Umbilical cord (tissue), 1 donor: ENCODE measurements at regions not wholly inside any gene's neighbourhood (a gene's known extent, or its start where the extent isn't known, plus 50 kb on each side); places are given as distances from the start of the nearest gene placed in this dataset.
"Not testable (repeated sequence)": the region's sequence is repeated elsewhere in the genome, so short reads cannot be mapped to it uniquely, and the experiment has no call there.

ENCODE experiments used
- DNase-seq: peaks from one replicate; pipeline ENCODE4 v3.0.0-alpha.2; 2015; ENCODE audit warnings: low spot score

DNA sequence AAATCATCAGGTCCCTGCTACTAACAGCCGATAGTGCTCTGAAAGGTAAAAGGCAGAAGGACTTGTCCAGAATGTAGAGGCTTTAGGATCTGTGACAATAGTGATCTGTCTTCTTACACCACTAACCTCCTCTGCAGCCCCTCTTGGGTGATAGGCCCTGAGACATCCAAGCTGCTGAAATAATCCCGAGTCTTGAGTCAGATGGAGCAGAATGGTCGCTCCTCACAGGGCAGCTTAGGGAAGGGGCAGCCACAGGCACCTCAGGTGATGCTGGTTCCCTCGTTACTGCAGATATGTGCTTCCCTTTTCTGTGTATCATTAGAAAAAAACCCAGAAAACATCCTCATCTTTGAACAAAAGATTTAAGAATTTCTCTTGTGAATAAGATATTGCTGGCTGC lies 157.1 kb upstream of the DLX2 start:
- no peak for DNase-seq

DNA sequence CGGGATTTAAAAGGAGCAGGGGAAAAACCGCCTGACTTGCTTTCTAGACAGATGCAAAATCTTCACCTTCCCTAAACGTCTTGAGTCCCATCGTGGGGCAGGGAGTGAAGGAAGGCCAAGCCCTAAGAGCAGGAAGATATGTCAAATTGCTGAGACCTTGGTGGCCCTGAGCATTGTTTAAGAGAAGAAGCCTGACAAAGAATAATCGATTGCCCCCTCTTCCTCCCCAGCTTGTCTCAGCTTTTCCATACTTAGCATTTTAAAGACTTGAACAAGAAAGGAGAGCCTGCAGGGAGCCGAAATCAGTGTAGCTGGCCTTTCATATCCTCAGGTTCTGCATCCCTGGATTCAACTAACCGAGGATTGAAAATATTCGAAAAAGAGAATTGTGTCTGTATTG lies 157.6 kb upstream of the DLX2 start:
- DNase-seq, result no peak

DNA sequence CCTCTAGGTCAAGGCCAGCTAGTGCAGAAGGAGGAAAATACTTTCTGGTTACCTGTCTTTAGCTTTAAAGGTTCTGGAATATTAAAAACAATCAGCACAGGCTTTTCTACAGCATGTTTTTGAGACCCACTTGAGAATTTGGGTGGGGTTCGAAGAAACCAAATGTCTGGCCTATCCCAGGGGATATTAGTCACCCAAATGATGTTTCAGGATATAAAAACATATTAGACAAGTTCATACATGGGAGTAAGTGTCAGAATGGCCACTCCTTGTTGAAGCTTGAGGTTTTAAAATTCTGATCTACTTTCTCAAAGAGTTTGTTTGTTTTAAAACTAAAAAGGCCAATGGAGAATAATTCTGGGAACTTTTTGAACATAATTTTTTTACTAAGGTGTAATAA lies 158.6 kb upstream of the DLX2 start:
- no peak for DNase-seq

DNA sequence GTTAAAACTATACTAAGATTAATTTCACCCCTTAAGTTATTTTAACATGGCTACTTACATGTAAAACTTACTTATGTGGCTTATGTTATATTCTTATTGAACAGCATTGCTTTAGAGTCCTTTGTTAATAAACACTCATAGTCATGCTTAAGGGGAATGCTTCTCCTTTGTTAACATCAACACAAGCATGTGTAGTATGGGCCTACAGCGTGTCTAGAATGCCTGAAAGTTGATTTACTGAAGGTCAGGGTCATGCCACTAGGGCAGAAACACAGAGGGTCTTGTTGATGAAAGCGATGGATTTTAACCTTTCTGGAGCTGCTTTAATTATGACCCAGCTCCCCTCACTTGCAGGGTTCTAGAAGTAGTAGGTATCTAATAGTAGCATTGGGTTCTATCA lies 159.8 kb upstream of the DLX2 start:
- DNase-seq, result no peak

DNA sequence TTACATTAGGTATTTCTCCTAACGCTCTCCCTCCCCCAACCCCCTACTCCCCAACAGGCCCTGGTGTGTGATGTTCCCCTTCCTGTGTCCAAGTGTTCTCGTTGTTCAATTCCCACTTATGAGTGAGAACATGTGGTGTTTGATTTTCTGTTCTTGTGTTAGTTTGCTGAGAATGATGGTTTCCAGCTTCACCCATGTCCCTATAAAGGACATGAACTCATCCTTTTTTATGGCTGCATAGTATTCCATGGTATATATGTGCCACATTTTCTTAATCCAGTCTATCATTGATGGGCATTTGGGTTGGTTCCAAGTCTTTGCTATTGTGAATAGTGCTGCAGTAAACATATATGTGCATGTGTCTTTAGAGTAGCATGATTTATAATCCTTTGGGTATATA lies 162.1 kb upstream of the DLX2 start:
- DNase-seq, result not testable (repeated sequence)

DNA sequence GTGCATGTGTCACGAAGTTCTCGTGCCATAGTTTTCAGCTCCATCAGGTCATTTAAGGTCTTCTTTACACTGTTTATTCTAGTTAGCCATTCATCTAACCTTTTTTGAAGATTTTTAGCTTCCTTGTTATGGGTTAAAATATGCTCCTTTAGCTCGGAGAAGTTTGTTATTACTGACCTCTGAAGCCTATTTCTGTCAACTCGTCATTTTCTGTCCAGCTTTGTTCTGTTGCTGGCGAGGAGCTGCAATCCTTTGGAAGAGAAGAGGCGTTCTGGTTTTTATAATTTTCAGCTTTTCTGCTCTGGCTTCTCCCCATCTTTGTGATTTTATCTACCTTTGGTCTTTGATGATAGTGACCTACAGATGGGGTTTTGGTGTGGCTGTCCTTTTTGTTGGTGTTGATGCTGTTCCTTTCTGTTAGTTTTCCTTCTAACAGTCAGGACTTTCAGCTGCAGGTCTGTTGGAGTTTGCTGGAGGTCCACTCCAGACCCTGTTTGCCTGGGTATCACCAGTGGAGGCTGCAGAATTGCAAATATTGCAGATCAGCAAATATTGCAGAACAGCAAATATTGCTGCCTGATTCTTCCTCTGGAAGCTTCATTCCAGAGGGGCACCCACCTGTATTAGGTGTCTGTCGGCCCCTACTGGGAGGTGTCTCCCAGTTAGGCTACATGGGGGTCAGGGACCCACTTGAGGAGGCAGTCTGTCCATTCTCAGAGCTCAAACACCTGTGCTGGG lies 157.7 kb upstream of the ITGA6 start:
- DNase-seq, result not testable (repeated sequence)

DNA sequence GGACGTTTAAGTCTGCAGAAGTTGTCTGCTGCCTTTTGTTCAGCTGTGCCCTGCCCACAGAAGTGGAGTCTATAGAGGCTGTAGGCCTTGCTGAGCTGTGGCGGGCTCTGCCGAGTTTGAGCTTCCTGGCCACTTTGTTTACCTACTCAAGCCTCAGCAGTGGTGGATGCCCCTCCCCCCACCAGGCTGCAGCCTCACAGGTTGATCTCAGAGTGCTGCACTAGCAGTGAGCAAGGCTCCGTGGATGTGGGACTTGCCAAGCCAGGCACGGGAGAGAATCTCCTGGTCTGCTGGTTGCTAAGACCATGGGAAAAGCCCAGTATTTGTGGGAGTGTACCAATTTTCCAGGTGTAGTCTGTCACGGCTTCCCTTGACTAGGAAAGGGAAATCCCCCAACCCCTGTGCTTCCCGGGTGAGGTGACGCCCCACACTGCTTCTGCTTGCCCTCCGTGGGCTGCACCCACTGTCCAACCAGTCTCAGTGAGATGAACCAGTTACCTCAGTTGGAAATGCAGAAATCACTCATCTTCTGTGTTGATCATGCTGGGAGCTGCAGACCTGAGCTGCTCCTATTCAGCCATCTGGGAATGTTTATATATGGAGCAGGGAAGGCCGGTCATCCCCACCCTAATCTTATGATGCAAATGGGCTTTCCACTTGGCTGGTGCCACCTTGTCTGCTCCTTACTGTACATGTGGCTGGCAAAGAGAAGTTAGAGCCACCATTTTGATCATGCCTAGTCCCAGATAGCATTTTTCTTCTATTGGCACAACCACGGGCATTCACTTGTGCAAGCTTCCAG lies 156.9 kb upstream of the ITGA6 start:
- DNase-seq, result no peak

DNA sequence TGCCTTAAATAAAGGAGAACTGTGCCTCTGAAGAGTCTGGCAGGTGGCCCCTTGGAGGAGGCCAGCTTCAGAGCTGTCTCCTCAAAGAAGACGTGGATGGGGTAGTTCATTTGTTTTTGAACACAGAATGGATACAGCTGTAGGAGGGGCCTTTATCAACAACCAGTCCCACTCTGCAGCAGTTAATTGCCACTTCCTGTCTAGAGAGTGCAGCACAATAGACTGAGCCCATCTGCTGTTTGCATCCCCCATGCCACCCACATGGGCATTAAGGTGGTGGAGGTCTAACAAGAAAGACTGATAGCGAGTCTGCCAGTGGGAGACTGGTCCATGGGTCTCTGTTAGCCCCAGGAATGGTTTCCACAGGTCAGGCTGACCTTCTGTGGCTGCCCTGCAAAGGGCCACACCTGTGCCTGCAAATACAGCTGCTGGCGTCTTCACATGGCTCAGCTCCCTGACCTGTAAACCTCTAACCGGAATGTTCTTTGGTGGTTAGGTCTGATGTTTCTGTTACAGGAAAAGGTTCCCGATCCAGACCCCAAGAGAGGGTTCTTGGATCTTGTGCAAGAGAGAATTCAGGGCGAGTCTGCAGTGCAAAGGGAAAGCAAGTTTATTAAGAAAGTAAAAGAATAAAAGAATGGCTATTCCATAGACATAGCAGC lies 153.3 kb upstream of the ITGA6 start:
- DNase-seq, result no peak

DNA sequence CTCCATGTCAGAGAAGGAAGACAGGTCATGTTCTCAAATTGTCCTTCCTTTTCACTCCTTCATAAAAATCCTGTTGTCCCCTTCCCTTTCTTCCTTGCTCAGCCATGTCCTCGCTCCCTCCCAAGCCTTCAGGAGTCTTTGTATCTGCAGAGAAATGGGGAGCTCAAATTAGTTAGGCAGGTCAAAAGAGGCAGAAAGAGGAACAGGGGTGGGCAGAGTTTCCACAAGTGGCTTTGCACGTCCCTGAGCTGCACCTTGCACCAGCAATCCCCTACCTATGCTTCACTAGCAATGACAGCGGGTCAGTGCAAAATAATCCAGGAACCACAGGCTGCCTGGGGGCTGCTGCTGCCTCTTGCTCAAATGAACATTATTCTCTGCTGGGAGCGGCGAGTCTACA lies 152.1 kb upstream of the ITGA6 start:
- DNase-seq, result no peak

DNA sequence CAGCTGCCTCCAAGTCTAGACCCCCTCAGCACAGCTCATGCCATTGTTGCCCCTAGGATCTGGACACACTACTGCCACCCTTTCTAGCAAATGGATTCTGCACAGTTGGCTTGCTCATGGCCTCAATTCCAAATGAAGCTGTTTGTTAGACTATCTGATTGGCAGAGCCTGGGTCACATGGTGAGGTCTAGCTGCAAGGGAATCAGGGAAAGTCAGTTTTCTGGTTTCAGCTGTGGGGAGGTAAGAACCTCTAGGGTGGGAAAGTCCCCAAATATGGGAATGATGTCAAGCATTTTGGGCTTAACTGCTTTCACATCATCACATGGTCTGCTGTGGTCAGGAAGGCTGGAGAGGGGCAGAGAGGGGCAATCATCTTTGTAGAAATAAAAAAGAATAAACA lies 150.4 kb upstream of the ITGA6 start:
- DNase-seq, result no peak

DNA sequence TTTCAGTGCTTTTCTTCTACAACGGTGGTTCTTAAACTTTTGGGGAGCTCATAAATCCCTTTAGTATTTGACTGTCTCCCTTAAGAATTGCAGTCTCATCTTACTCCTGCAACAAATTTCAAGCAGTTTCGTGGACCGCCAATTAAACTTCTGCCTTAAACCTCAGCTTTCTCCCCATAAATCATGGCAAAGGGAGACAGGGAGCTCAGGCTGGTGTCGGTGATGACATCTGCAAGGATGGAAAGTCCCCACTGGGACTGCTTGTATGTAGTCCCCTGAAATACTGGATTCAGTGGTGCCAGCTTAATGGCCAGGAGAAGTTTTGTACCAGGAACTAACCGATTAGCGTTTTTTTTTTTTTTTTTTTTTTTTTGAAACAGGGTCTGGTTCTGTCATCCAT lies 148.7 kb upstream of the ITGA6 start:
- DNase-seq, result no peak

DNA sequence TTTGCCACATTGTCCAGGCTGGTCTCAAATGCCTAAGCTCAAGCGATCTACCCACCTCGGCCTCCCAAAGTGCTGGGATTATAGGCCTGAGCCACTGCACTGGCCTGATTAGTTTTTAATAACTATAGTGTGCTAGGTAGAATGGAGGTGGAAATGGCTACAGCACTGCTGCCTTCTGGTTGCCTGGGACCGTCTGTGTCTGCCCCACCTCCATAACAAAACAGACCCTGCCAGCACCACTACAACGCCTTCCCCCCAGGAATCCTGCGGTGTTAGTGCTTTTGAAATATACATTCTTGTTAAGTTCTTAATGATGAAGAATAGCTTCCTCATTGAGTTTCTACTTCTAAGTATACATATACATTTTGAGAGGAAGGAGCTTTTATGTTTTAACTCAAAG lies 148.2 kb upstream of the ITGA6 start:
- no peak for DNase-seq

DNA sequence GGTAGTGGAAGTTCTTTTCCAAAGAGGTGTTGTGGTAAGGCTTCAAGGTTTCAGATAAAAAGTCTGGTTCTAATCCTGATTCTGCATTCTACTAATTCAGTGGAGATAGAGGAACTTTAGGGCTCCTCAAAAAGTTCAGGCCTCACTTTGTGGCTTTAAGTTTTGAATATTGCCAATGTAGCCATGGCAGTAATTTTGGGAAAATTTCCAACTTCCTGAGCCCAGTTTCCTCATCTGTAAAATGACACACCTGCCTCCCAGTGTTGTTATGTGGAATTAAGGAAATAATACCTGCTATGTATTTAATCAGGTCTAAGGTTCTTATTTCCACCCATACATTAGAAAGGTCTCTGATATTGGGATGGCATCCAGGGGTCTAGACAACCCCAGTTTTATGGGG lies 147.6 kb upstream of the ITGA6 start:
- DNase-seq, result no peak

DNA sequence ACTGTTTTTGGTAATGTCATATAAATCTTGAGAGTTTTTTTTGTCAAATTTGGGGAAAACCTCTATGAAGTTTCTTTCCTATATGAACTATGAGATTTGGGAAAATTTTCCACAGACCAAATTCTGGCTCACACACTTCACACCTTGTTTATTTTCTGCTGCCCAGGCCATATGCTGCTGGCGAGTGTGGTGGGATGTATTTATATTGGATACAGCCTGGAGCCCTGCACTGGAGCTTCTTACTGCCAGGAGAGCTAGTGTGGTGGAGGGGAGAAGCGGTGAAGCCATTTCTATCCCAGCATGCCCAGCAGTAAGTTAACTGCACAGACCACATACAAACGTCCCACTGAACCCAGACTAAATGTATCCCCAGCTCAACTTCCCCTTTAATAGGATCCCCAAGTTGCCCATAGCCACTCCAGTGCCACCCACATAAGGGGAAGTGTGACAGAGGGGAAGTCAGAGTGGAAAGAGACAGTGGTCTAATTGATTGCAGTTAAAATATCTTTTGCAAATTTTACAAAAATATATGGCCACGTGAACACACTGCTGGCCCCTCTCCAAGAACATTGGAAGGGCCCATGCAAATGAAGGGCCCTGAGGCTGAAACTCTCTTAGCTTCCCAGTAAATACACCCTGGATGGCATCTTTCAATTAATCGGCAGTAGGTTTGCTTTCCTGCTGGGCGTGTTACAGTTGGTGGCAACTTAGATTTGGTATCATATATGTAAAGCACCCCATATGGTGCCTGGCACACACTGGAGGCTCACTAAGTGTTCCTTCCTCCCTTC lies 146.6 kb upstream of the ITGA6 start:
- no peak for DNase-seq

DNA sequence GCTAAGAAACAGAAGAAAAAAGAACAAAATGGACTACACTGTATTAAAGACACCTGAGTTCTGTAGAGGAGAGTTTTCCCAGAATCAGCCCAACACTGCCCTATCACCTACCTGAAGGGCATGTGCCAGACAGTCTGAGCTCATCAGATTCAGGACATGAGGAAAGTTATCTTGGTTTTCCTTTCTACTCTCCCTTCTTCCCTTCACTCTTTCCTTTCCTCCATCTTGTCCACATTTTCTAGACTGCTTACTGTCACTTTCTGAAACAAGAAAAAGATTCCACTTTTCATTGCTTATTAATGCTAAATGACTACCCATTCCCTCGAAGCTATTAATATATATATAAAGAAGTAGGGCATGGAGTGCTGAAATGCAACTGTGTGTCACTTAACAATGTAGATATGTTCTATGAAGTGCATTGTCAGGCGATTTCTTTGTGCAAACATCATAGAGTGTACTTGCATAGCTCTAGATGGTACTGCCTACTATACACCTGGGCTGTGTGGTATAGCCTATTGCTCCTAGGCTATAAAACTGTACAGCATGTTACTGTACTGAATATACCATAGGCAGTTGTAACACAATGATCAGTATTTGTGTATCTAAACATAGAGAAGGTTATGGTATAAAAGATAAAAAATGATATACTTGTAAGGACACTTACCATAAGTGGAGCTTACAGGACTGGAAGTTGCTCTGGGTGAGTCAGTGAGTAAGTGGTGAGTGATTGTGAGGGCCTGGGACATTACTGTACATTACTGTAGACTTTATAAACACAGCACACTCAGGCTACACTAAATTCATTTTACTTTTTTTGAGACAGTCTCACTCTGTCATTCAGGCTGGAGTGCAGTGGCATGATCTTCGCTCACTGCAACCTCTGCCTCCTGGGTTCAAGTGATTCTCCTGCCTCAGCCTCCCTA lies 145.5 kb upstream of the ITGA6 start:
- peak; percentile 46 for DNase-seq

DNA sequence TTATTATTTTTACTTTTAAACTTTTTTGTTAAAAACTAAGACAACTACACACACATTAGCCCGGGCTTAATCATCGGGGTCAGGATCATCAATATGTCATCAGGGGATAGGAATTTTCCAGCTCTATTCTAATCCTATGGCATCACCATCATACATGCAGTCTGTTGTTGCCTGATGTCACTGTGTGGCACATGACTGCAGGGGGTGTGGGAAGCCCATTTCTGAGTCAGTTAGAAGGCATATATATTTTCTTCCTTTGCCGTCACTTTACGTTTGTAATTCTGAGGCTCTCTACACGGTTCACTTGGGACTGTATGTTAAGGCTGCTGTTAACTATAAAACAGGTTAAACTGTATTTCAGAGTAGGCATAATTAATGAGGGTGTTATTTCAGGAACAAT lies 144.4 kb upstream of the ITGA6 start:
- DNase-seq, result peak; percentile 36

DNA sequence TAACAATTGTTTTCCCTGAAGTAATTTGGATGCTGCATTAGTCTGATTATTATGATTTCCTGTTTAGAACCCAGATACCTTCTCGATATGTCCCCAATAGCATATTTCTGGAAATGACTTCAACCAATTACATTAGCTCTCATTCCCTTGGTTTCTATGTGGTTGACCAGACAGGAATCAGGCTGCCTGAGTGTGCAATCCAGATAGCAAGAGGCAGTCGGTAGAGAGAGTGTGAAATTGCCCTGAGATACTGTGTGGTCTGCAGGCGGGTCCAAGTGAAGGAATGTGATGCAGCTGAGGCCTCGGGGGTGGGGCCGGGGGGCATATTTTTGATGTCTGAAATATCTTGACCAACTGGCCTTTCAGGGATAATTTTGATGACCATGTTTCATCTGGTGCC lies 143.9 kb upstream of the ITGA6 start:
- no peak for DNase-seq

DNA sequence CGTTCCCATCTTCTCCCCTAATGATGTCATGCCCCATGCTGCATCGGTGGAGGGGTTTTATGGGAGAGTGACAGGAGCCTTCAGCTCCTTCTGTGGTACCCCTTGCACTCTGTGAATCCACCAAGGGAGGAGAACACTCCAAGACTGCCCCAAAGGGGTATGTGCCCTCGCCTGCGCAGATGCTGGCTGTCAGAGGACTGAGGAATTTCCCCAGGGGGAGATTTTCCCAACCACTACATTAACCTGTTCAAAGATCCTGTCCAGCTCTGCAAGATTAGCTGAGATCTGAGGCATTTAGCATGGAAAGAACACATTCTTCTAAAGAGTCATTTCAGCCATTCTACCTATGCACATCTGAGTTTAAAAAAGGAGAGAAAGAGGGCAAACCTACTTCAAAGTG lies 143.2 kb upstream of the ITGA6 start:
- DNase-seq, result no peak

DNA sequence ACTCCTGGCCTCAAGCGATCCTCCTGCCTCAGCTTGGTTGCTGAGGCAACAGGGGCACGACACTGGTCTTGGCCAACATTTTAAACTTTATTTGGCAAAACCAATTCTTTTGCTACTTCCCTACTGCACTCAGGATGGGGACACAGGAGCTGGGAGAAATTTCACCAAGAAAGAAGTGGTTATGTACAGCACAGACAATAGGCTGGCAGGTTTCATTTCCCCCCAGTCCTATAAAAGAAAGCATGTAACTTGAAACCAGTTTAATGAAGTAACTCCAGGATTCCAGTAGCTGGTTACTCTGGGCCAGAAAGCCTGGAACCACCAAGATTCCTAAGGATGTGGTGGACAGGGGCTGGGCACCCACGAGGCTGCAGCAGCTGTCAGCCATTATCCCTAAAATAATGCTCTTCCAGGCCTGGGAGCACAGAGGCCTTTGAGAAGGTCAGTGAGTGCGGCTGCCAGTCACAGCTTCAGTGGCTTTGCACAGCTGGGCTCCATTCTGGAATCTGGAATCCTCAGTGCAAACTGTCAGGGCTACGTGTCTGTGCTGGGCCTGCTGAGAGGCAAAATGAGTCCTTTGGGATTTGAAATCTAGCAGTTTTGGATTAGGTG lies 142.3 kb upstream of the ITGA6 start:
- peak; percentile 71 for DNase-seq

DNA sequence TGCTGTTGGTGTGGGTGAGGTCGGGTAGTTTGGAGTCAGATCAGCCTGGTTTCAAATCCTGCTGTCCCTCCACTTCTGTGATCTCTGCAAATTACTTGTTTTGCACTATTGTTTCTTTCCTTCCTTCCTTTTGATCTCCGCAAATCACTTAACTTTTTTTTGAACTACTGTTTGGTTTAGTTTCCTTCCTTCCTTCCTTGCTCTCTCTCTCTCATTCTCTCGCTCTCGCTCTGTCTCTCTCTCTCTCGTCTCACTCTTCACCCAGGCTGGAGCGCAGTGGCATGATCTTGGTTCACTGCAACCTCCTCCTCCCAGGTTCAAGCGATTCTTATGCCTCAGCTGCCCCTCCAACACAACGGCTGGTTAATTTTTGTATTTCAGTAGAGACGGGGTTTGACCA lies 141.6 kb upstream of the ITGA6 start:
- DNase-seq, result no peak
